Ovary (tissue), 3 donors: ENCODE measurements at regions not wholly inside any gene's neighbourhood (a gene's known extent, or its start where the extent isn't known, plus 50 kb on each side); places are given as distances from the start of the nearest gene placed in this dataset.

Experiments used
- CTCF ChIP-seq, 3 donors: fragments of 450-650 bp in 2 of 3; fragments of 200-600 bp in 1 of 3; IDR thresholded peaks; one replicate each; pipeline versions ENCODE4 v1.5.1 to v1.8.0; 2016 to 2022; ENCODE audit warnings: antibody characterized with exemption in 3 of 3, mild to moderate bottlenecking in 1 of 3
- EP300 ChIP-seq: sonication (generic); formaldehyde crosslinking; IDR thresholded peaks from one replicate; pipeline ENCODE4 v1.6.1; 2017; ENCODE audit warnings: antibody characterized with exemption
- POLR2A ChIP-seq: fragments of 450-650 bp; IDR thresholded peaks from one replicate; pipeline ENCODE4 v1.6.1; 2017; ENCODE audit warnings: antibody characterized with exemption, mild to moderate bottlenecking, moderate library complexity
- donor health status: DM: no; HTN: no; CAD: no.

- TF ChIP-seq CTCF (IDR thresholded peaks at IDR 0.05) (no peak), POLR2A (no peak), EP300 (no peak)
Observed at GRCh38 chr1:38296047-38296446, 249.5 kb upstream of the POU3F1 start.
